NCI-H2171 (cell line): ENCODE measurements at regions not wholly inside any gene's neighbourhood (a gene's known extent, or its start where the extent isn't known, plus 50 kb on each side); places are given as distances from the start of the nearest gene placed in this dataset.
"Not testable (repeated sequence)": the region's sequence is repeated elsewhere in the genome, so short reads cannot be mapped to it uniquely, and the experiment has no call there.

Experiments
- DNase-seq: peaks from one replicate; lab custom pipeline; 2025; lab: John Stamatoyannopoulos, UW

DNA sequence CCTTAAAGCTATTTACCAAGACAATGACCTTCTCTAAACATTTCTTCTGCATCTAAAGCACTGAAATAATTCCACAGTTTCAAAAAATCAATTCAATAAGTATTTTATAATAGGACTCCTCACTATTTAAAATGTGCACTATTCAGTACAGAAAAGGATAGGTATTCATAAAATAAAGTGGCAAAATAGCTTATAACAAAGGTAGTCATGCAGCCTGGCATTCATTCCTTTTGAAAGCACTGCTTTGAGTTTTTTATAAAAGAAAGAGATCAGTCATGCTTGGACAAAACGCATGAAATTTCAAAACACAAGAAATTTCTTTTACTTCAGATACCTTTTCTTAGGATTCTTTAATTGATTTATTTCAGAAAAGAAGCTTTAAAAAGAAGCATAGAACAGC, 689.7 kb upstream of the PHF14 start:
- DNase-seq, result no peak

GRCh38 chr7:10299384-10299783, 674.3 kb upstream of the PHF14 start:
- DNase-seq, result no peak

DNA sequence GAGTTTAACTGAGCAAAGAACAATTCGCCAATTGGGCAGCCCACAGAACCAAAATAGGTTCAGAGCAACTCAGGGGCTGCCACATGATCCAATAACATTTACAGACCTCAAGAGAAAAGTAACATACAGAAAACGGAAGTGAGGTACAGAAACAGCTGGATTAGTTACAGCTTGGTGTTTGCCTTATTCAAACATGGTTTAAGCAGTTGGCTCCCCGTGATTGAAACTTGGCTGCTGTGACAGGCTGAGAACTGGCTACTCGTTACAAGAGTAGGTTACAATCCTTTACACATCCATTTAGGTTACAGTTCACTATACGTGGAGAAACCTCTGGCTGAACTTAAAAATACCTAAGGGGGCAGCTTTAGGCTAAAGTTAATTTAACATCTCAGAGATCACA, 673.1 kb upstream of the PHF14 start:
- DNase-seq, result no peak

DNA sequence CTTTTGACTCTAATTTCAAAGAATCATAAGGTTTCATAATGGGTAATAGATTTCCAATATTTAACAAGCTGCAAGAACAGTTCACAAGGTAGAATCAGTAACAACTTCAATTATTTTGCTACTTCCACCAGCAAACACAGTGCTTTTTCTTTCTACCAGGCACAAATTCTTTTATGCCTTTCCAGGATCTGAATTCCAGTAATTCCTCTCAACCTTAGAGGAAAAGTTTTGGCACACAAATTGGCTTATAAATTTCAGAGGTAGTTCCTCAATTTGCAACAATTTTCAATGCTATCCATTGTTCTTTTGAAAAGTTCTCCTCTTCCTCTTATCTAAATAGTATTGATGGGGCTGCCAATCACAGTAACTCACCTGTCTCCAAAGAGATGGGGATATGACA, 665.4 kb upstream of the PHF14 start:
- no peak for DNase-seq

GRCh38 chr7:10312942-10313341, 660.7 kb upstream of the PHF14 start:
- no peak for DNase-seq

GRCh38 chr7:10315881-10316280, 657.8 kb upstream of the PHF14 start:
- DNase-seq, result no peak

DNA sequence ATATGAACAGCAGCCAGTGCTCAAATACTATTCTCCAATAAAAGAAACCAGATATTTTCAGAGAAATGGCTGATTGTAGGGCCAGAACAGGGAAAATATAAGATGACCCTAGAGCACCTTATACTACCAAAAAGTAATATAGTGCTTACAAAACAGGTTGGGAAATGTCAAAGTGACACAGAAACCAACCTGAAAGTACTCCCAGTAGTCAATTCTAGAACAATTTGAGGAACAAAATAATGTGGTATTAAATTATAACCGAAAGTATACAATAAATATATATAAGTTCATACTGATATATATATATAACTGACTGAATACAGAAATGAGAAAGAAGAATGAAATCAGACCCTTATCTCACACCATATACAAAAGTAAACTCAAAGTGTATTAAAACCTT, 657.2 kb upstream of the PHF14 start:
- DNase-seq, result no peak

- DNase-seq, result no peak
These were observed 648.3 kb upstream of the PHF14 start for GRCh38 chr7:10325395-10325794.

- DNase-seq, result no peak
These were observed 630.6 kb upstream of the PHF14 start for GRCh38 chr7:10343108-10343507.

- DNase-seq, result no peak
These were observed 627.6 kb upstream of the PHF14 start for GRCh38 chr7:10346032-10346431.

DNA sequence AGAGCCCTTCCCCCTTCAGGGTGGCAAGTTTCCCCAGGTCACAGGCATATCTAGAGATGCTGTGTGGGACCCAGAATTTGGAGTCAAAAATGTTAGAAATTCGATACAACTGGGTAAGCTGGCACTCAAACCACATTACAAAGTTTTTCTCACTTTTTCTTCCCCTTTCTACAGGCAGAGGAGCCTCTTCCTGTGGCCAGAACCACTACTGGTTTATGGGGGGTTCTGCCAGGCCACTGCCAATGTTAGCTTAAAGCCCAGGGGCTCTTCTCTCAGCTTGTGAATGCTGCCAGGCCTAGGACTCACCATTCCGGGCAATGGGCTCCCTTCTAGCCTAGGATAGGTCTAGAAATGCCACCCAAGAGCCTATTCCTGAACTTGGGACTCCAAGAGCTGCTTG, 617.9 kb upstream of the PHF14 start:
- no peak for DNase-seq

DNA sequence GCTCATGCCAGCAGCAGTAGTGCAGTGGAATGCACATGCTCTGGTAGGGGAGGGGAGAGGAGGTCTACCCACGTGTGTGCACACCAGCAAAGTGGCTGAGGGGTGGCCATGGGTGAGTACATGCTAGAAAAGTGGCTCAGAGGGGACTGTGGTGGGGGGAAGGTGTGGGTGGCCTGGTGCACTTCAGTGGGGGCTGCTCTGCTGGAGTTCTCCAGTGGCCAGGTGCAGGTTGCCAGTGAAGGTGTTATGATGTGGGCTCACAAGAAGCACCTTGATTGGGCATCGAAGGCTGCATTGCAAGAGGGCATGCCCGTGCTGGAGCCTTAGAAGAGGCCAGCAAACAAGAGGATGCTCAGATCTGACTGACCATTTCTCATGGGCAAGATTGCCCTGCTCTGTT, 613.6 kb upstream of the PHF14 start:
- no peak for DNase-seq

- DNase-seq, result no peak
These were observed 571.9 kb upstream of the PHF14 start for GRCh38 chr7:10401793-10402192.

DNA sequence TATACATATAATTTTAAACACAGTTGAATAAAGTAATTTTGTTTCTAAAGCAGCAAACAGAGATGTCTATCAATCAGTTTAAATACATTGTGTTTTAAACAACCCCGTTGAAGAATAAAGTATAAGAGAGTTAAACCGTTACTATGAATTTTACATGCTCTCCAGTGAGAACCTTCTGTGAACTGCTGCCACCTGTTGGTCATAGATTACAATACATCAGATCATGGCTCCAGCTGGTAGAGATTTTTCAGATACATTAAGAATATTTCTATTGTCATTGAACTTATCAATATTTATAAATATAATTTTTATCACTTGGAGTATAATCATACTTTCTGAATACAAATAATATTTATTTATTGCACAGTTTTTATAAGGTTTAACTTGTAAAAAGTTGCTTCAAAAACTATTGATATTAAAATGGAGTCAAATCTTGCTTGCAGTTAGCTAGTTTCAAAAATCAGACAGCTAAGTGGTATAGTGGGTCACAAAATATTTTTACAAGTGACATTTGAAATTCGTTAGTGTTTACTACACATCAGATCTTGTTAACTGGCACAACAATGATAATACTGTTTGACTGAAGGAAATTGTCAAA, 561.2 kb upstream of the PHF14 start:
- DNase-seq, result peak; percentile 38

DNA sequence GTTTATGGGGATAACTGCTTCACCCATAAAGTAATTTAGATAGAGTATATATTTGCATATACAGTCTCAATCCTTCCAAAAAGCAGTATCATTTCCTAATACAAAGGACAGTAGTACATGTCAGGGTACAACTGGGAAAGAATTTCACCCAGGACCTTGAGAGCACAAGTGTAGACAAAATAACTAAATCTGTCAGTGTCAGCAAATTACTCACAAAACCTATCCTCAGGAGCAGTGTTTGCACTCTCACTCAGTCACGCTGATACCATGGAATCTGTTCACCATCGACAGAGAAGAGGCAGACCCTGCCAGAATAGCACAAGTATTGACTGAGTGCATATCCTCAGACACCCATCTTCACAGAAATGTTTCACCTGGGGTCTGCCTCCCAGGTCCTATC, 554.7 kb upstream of the PHF14 start:
- no peak for DNase-seq

GRCh38 chr7:10429031-10429430, 544.6 kb upstream of the PHF14 start:
- no peak for DNase-seq

GRCh38 chr7:10429511-10429910, 544.2 kb upstream of the PHF14 start:
- no peak for DNase-seq

GRCh38 chr7:10436302-10436701, 537.4 kb upstream of the PHF14 start:
- no peak for DNase-seq

GRCh38 chr7:10439027-10439426, 534.6 kb upstream of the PHF14 start:
- DNase-seq, result no peak

GRCh38 chr7:10455936-10456335, 517.7 kb upstream of the PHF14 start:
- no peak for DNase-seq

- no peak for DNase-seq
These were observed 513.2 kb upstream of the PHF14 start for GRCh38 chr7:10460474-10460873.

GRCh38 chr7:10463701-10464100, 510.0 kb upstream of the PHF14 start:
- no peak for DNase-seq

DNA sequence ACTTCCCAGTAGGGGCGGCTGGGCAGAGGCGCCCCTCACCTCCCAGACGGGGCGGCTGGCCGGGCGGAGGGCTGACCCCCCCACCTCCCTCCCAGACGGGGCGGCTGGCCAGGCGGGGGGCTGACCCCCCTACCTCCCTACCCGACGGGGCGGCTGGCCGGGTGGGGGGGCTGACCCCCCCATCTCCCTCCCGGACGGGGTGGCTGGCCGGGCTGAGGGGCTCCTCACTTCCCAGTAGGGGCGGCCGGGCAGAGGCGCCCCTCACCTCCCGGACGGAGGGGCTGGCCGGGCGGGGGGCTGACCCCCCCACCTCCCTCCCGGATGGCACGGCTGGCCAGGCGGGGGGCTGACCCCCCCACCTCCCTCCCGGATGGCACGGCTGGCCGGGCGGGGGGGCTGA, 508.1 kb upstream of the PHF14 start:
- DNase-seq, result not testable (repeated sequence)

DNA sequence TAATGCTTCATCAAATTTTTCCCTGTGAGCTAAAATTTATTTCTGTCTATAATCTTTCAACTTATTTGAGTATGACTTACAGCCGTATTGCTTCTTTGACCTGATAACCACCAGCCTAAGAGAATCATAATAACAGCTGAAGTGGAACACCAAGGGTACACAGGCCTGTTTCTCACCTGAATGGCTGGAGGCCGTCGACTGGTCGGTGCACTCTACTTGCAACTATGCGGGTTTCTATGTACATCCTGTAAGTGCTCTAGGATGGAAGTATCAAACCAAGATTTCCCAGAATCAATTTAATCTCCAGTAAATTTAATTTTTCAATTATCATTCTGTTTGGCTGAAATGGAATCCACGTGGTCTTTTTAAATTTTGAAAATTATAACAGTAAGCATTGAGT, 504.8 kb upstream of the PHF14 start:
- no peak for DNase-seq

DNA sequence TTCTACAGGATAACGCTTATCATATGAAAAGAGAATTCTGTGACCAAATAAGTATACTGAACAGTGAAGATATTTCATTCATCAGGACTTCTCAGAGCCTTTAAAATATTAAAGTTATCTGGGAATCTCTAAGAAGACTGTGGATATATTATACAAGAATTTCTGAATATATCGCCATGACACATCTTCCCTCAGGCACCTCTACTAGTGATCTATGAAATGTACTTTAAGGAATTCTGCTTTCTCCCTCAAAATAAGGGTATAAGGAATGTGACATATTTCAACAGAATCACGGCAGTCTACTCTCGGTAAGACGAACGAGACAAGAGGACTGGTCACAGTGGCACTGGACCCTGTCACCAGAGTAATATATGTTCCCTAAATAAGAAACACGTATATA, 504.2 kb upstream of the PHF14 start:
- no peak for DNase-seq
